Activated T-helper 2 cell treated with anti-CD3 and anti-CD28 coated beads, Interferon-gamma antibody, Interleukin-2, Interleukin-4, amounts not matched to agents 10 μg/mL and 5 μg/mL and 100 μg/mL, durations not matched to agents 14 hours and 24 hours and 36 hours (primary cell): ENCODE measurements at regions not wholly inside any gene's neighbourhood (a gene's known extent, or its start where the extent isn't known, plus 50 kb on each side); places are given as distances from the start of the nearest gene placed in this dataset.

Experiments used
- DNase-seq: peaks from one replicate; pipeline ENCODE4 v3.0.0; 2021; ENCODE audit warnings: low spot score
- H3K27ac Mint-ChIP-seq: one replicate; pipeline ENCODE4 v1.8.0; 2021; ENCODE audit warnings: mixed read lengths
- H3K27me3 Mint-ChIP-seq: one replicate; pipeline ENCODE4 v1.8.0; 2021; ENCODE audit warnings: low read depth, mixed read lengths
- H3K36me3 Mint-ChIP-seq: one replicate; pipeline ENCODE4 v1.8.0; 2021; ENCODE audit warnings: low read depth, mixed read lengths
- H3K4me1 Mint-ChIP-seq: one replicate; pipeline ENCODE4 v1.8.0; 2021; ENCODE audit warnings: low read depth, mixed read lengths
- H3K4me3 Mint-ChIP-seq: one replicate; pipeline ENCODE4 v1.8.0; 2021; ENCODE audit warnings: low read depth, mild to moderate bottlenecking, moderate library complexity, mixed read lengths
- H3K9me3 Mint-ChIP-seq: one replicate; pipeline ENCODE4 v1.8.0; 2021; ENCODE audit warnings: mixed read lengths
- intact Hi-C: fragments of 100-400 bp; cut with micrococcal nuclease; formaldehyde crosslinking; loops from one replicate; pipeline ENCODE4 v1.15.1; 2023

DNA sequence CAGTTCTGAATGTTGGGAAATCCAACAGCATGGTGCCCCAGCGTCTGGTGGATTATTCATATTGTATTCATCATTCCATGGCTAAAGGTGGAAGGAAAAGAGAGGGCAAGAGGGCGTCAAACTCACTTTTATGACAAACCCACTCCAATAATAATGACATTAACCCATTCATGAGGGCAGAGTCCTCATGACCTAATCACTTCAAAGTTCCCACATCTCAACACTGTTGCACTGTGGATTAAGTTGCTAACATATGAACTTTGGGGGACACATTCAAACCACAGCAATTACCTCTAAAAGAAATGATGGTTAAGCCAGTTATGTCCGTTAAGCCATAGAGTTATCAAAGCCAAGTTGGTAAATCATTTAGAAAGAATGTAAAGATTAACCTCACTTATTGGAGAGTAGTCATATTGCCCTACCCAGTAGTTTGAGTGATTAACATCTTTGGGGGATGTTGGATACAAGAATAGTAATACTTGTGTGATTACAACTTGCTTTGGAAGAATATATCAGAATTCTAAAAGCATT lies 212.4 kb upstream of the FLRT2 start:
- no peaks in the 10 kb centered on the region for H3K36me3 Mint-ChIP-seq
- H3K4me1 Mint-ChIP-seq, result no peaks in the 10 kb centered on the region
- no peak overlapping the region for H3K27ac Mint-ChIP-seq
- peaks cover 2% of the 10 kb centered on the region for H3K9me3 Mint-ChIP-seq
- DNase-seq, result no peak
- H3K27me3 Mint-ChIP-seq, result no peaks in the 10 kb centered on the region
- no peak overlapping the region for H3K4me3 Mint-ChIP-seq
- intact Hi-C loops, result no loop called here

DNA sequence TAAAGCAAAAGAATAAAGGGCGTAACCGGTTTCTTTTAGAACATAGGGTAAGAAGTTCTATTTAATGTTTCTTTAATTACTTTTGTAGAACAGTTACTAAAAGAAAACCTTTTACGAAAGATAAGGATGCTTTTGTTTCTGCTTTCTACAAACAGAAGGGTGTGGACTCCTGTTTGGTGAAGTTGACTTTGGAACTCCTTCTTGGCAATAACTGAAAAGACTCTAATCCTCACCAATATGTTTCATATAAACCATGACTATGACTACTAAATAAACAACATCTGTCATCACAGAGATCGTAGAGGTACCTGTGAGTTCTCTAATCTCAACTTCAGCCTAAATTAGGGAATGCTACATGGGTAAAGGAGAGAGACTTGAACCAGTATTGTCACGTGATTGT lies 210.8 kb upstream of the FLRT2 start:
- Mint-ChIP-seq H3K4me1 (no peaks in the 10 kb centered on the region), H3K36me3 (no peaks in the 10 kb centered on the region), H3K27me3 (no peaks in the 10 kb centered on the region), H3K9me3 (peaks cover 4% of the 10 kb centered on the region), H3K27ac (no peak overlapping the region), H3K4me3 (no peak overlapping the region)
- intact Hi-C loops, result no loop called here
- no peak for DNase-seq

- intact Hi-C loops, result no loop called here
- Mint-ChIP-seq H3K4me1 (no peaks in the 10 kb centered on the region), H3K9me3 (peaks cover 4% of the 10 kb centered on the region), H3K27ac (no peak overlapping the region), H3K27me3 (no peaks in the 10 kb centered on the region), H3K4me3 (no peak overlapping the region), H3K36me3 (no peaks in the 10 kb centered on the region)
- no peak for DNase-seq
Observed at GRCh38 chr14:85319998-85320630, 209.8 kb upstream of the FLRT2 start.

DNA sequence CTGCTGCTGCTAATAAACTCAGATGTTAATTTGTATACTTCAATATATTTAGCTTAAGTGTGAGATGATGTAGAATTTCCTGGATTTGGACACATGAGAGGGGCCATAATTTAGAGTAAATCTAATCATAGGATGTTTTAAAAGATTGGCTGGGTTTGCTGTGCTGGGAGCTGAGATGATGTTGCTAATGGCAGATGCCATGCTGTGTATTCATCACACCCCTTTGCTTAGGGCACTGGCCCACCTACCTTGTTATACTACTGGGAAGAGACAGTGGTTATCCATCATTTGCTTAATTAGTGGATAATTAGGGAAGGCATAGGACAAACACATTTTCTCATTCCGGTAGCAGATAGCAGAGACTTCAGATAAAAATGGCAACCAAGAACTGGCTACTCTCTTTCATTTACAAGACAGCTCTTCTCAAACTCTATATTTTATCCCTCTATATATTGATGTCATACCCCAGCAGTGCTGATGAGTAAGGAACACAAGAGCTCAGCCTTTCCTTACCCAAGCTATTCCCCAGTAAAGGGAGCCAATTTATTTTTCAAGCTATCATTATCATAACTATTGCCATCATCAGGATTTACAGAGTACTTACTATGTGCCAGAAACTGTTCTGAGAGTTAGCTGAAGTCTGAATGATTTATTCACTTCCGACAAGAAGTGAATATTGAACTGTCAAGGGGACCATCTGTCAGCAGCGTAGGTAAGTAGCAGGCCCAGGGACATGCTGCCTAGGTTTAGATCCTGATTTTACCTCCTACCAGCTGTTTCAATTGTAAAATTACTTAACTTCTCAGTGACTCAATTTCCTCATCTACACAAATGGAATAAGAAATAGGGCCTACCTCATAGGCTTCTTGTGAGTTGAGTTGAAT lies 204.6 kb upstream of the FLRT2 start:
- Mint-ChIP-seq H3K27me3 (no peaks in the 10 kb centered on the region), H3K4me1 (no peaks in the 10 kb centered on the region)

DNA sequence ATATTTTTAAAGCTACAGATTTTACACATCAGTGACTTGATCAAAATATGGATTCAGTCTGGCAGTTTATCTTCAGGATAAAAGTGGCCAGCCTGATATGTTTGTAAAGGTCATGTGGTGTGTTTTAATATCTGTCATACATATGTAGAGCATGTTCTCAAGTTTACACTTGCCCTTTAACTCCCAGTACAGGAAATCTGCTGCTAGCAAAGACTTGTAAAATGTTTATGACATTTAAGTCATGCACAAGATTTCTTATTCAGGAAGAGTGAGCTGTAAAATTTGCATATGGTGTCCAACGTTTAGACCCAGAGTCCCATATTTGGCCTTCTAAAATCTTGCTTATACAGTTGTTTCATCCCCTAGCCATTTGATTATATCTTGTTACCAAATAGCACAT lies 197.5 kb upstream of the FLRT2 start:
- no peak overlapping the region for H3K27ac Mint-ChIP-seq
- no peak overlapping the region for H3K4me3 Mint-ChIP-seq
- intact Hi-C loops, result no loop called here
- no peaks in the 10 kb centered on the region for H3K36me3 Mint-ChIP-seq
- DNase-seq, result no peak
- peaks cover 12% of the 10 kb centered on the region for H3K9me3 Mint-ChIP-seq
- H3K27me3 Mint-ChIP-seq, result no peaks in the 10 kb centered on the region
- no peaks in the 10 kb centered on the region for H3K4me1 Mint-ChIP-seq

More for the DNA sequence above, 204.6 kb upstream of the FLRT2 start:
- intact Hi-C loops, result no loop called here
- DNase-seq, result no peak
- Mint-ChIP-seq H3K36me3 (no peaks in the 10 kb centered on the region), H3K27ac (no peak overlapping the region), H3K9me3 (peaks cover 4% of the 10 kb centered on the region), H3K4me3 (no peak overlapping the region)

- intact Hi-C loops, result no loop called here
- Mint-ChIP-seq H3K4me3 (no peak overlapping the region), H3K27me3 (no peaks in the 10 kb centered on the region), H3K4me1 (no peaks in the 10 kb centered on the region), H3K36me3 (no peaks in the 10 kb centered on the region), H3K9me3 (peaks cover 12% of the 10 kb centered on the region), H3K27ac (no peak overlapping the region)
- DNase-seq, result no peak
Observed at GRCh38 chr14:85333313-85333712, 196.6 kb upstream of the FLRT2 start.

GRCh38 chr14:85333841-85334240 lies 196.1 kb upstream of the FLRT2 start:
- Mint-ChIP-seq H3K4me3 (no peak overlapping the region), H3K9me3 (peaks cover 12% of the 10 kb centered on the region), H3K36me3 (no peaks in the 10 kb centered on the region), H3K27me3 (no peaks in the 10 kb centered on the region), H3K4me1 (no peaks in the 10 kb centered on the region), H3K27ac (no peak overlapping the region)
- DNase-seq, result no peak
- intact Hi-C loops, result no loop called here

DNA sequence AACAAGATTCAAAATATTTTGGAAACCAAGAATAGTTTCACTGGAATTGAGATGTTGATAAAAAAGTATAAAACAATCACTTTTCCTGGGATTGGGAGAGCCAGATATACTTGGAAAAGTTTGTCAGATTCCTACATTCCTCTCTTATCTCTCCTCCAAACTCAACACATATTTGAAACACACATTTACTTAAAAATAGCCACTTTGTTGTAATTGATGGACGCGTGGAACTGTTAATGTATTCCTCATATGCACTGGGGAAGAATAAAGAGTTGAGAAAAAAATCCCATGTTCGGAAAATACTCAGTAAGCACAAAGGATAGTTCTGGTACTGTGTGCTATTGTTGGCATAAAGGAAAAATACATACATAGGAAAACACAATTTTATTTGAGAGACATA lies 195.6 kb upstream of the FLRT2 start:
- H3K4me1 Mint-ChIP-seq, result no peaks in the 10 kb centered on the region
- intact Hi-C loops, result no loop called here
- no peaks in the 10 kb centered on the region for H3K27me3 Mint-ChIP-seq
- no peak for DNase-seq
- no peak overlapping the region for H3K27ac Mint-ChIP-seq
- peaks cover 12% of the 10 kb centered on the region for H3K9me3 Mint-ChIP-seq
- no peaks in the 10 kb centered on the region for H3K36me3 Mint-ChIP-seq
- no peak overlapping the region for H3K4me3 Mint-ChIP-seq

GRCh38 chr14:85336257-85336656 lies 193.7 kb upstream of the FLRT2 start:
- H3K9me3 Mint-ChIP-seq, result peaks cover 17% of the 10 kb centered on the region
- H3K36me3 Mint-ChIP-seq, result no peaks in the 10 kb centered on the region

GRCh38 chr14:85336817-85337216 lies 193.1 kb upstream of the FLRT2 start:
- no peak overlapping the region for H3K4me3 Mint-ChIP-seq
- no peaks in the 10 kb centered on the region for H3K36me3 Mint-ChIP-seq
- DNase-seq, result no peak
- H3K4me1 Mint-ChIP-seq, result no peaks in the 10 kb centered on the region
- H3K27me3 Mint-ChIP-seq, result no peaks in the 10 kb centered on the region
- no peak overlapping the region for H3K27ac Mint-ChIP-seq
- H3K9me3 Mint-ChIP-seq, result peaks cover 17% of the 10 kb centered on the region
- intact Hi-C loops, result no loop called here

More at GRCh38 chr14:85336257-85336656, 193.7 kb upstream of the FLRT2 start:
- no peaks in the 10 kb centered on the region for H3K4me1 Mint-ChIP-seq
- H3K27ac Mint-ChIP-seq, result no peak overlapping the region
- H3K4me3 Mint-ChIP-seq, result no peak overlapping the region
- no peak for DNase-seq
- no peaks in the 10 kb centered on the region for H3K27me3 Mint-ChIP-seq
- intact Hi-C loops, result no loop called here

GRCh38 chr14:85338895-85339294 lies 191.0 kb upstream of the FLRT2 start:
- H3K27ac Mint-ChIP-seq, result no peak overlapping the region
- no peak for DNase-seq
- peaks cover 11% of the 10 kb centered on the region for H3K9me3 Mint-ChIP-seq
- no peaks in the 10 kb centered on the region for H3K36me3 Mint-ChIP-seq
- intact Hi-C loops, result no loop called here
- H3K27me3 Mint-ChIP-seq, result no peaks in the 10 kb centered on the region
- no peak overlapping the region for H3K4me3 Mint-ChIP-seq
- H3K4me1 Mint-ChIP-seq, result no peaks in the 10 kb centered on the region

GRCh38 chr14:85342858-85343607 lies 186.9 kb upstream of the FLRT2 start:
- DNase-seq, result no peak
- H3K27ac Mint-ChIP-seq, result no peak overlapping the region

DNA sequence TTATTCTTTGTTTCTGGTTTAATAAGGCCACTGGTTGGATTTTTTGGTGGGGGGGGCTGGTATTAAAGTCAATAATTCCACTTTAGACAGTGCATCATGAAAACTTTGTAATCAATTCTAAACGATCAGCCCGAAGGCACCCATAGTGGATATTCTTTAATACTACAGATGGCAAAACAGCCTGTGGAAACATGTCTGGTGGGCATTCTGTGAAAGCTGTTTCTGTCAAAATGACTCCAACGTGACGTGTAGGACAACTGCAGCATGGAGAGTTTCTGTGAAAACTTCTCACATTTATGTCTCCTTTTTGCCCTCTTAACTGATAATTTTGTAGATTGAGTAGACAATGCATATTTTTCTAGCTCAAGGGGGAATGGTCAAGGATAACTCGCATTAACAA lies 185.8 kb upstream of the FLRT2 start:
- Mint-ChIP-seq H3K27ac (no peak overlapping the region), H3K9me3 (peaks cover 15% of the 10 kb centered on the region), H3K4me1 (no peaks in the 10 kb centered on the region), H3K4me3 (no peak overlapping the region), H3K27me3 (no peaks in the 10 kb centered on the region), H3K36me3 (no peaks in the 10 kb centered on the region)
- intact Hi-C loops, result no loop called here
- DNase-seq, result no peak

More at GRCh38 chr14:85342858-85343607, 186.9 kb upstream of the FLRT2 start:
- peaks cover 10% of the 10 kb centered on the region for H3K9me3 Mint-ChIP-seq
- intact Hi-C loops, result no loop called here
- H3K36me3 Mint-ChIP-seq, result no peaks in the 10 kb centered on the region
- H3K27me3 Mint-ChIP-seq, result no peaks in the 10 kb centered on the region
- H3K4me1 Mint-ChIP-seq, result no peaks in the 10 kb centered on the region
- H3K4me3 Mint-ChIP-seq, result no peak overlapping the region
